ENCODE measurements at regions not wholly inside any gene's neighbourhood (a gene's known extent, or its start where the extent isn't known, plus 50 kb on each side); places are given as distances from the start of the nearest gene placed in this dataset.

DNA sequence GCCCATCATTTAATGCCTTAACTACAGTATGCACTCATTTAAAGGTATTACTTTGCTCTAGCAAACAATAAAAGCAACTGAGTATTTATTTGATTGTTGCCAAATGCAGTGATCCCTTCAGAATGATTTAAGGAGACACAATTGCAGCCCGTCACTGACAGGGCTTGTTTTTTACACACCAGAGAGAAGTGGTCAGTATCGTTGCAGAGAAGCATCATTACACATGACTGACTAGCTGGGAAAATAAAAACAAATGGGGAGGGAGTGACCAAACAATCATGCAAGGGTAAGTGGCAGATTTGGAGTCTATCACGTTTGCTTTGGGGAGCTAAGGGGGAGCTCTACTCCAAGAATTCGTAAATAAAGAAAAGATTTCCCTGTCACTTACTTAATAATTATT lies 1685.3 kb upstream of the TENM3 start:
- Histone ChIP-seq H2BK120ac (ENCODE audit: insufficient read depth, low read length, poor library complexity) (no peak overlapping the region), H3K9ac (ENCODE audit: low read length) (no peak overlapping the region), H4K8ac (ENCODE audit: low read depth, low read length) (no peak overlapping the region), H2BK12ac (ENCODE audit: low read length) (no peak overlapping the region), H3K4me1 (ENCODE audit: control insufficient read depth in 1 of 2, insufficient read depth in 2 of 2, low read length in 2 of 2) (no peaks in the 10 kb centered on the region), H3K36me3 (ENCODE audit: control insufficient read depth in 1 of 2, insufficient read depth in 2 of 2, low read length in 2 of 2) (no peaks in the 10 kb centered on the region), H2BK5ac (ENCODE audit: low read depth, low read length, poor library complexity) (no peak overlapping the region), H4K91ac (ENCODE audit: low read depth, low read length) (no peak overlapping the region), H4K12ac (ENCODE audit: low read depth, low read length) (no peak overlapping the region), H3K79me2 (ENCODE audit: control insufficient read depth, insufficient read depth, low read length, poor library complexity) (no peaks in the 10 kb centered on the region), H3K4ac (ENCODE audit: low read depth, low read length) (no peak overlapping the region), H3K18ac (ENCODE audit: low read length) (no peak overlapping the region), H2AK5ac (ENCODE audit: low read length) (no peak overlapping the region), H3K27ac (ENCODE audit: low read depth, low read length) (no peak overlapping the region), H3K4me2 (ENCODE audit: low read length) (no peak overlapping the region), H3K27me3 (ENCODE audit: insufficient read depth, low read length) (no peaks in the 10 kb centered on the region), H3K79me1 (ENCODE audit: low read length) (no peaks in the 10 kb centered on the region), H2AFZ (ENCODE audit: insufficient read depth, low read length, poor library complexity) (no peak overlapping the region), H3K4me3 (ENCODE audit: low read depth, low read length) (no peak overlapping the region), H3K23ac (ENCODE audit: low read length) (peak overlapping the region; percentile 35), H3K9me3 (ENCODE audit: insufficient read depth, low read depth, low read length) (no peaks in the 10 kb centered on the region), H3K14ac (ENCODE audit: low read length) (no peak overlapping the region)
- no peak for DNase-seq
- WGBS (ENCODE audit: extremely low coverage, insufficient coverage, insufficient read length) = no CpG with 5 or more reads among the region's 4 CpGs

- Histone ChIP-seq H2AFZ (ENCODE audit: insufficient read depth, low read length, poor library complexity) (no peak overlapping the region), H2BK120ac (ENCODE audit: insufficient read depth, low read length, poor library complexity) (no peak overlapping the region), H3K4me2 (ENCODE audit: low read length) (no peak overlapping the region), H2AK5ac (ENCODE audit: low read length) (no peak overlapping the region), H3K9ac (ENCODE audit: low read length) (no peak overlapping the region), H3K79me1 (ENCODE audit: low read length) (no peaks in the 10 kb centered on the region), H4K91ac (ENCODE audit: low read depth, low read length) (no peak overlapping the region), H3K23ac (ENCODE audit: low read length) (no peak overlapping the region), H2BK5ac (ENCODE audit: low read depth, low read length, poor library complexity) (no peak overlapping the region), H3K36me3 (ENCODE audit: control insufficient read depth in 1 of 2, insufficient read depth in 2 of 2, low read length in 2 of 2) (no peaks in the 10 kb centered on the region), H3K79me2 (ENCODE audit: control insufficient read depth, insufficient read depth, low read length, poor library complexity) (no peaks in the 10 kb centered on the region), H2BK12ac (ENCODE audit: low read length) (no peak overlapping the region), H3K27ac (ENCODE audit: low read depth, low read length) (no peak overlapping the region), H3K4ac (ENCODE audit: low read depth, low read length) (no peak overlapping the region), H3K4me1 (ENCODE audit: control insufficient read depth in 1 of 2, insufficient read depth in 2 of 2, low read length in 2 of 2) (no peaks in the 10 kb centered on the region), H3K4me3 (ENCODE audit: low read depth, low read length) (no peak overlapping the region), H3K18ac (ENCODE audit: low read length) (no peak overlapping the region), H3K14ac (ENCODE audit: low read length) (no peak overlapping the region), H3K27me3 (ENCODE audit: insufficient read depth, low read length) (no peaks in the 10 kb centered on the region), H3K9me3 (ENCODE audit: insufficient read depth, low read depth, low read length) (no peaks in the 10 kb centered on the region), H4K12ac (ENCODE audit: low read depth, low read length) (no peak overlapping the region), H4K8ac (ENCODE audit: low read depth, low read length) (no peak overlapping the region)
- WGBS (ENCODE audit: extremely low coverage, insufficient coverage, insufficient read length) = no CpG with 5 or more reads among the region's 7 CpGs
- no peak for DNase-seq
Observed at GRCh38 chr4:180558427-180558826, 1684.8 kb upstream of the TENM3 start.

DNA sequence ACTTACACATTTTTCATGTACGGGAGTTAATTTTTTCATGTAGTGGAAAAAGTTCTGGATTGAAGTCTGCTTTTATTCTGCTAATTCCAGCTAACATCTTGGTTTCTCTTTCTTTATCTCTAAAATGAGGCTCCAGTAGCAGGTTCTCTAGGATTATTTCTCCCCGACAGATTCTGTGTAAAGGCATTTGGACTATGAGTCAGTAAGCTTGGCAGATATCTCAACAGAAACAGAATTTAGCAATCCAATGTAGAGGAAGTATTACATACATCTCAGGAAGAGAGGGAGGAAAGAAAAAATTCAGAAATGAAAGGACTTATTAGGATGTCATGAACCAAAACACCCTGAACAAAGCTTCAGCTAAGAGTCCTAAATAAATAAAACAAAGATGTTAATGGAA lies 1682.3 kb upstream of the TENM3 start:
- Histone ChIP-seq H2AK5ac (ENCODE audit: low read length) (no peak overlapping the region), H3K9me3 (ENCODE audit: insufficient read depth, low read depth, low read length) (peaks cover 3% of the 10 kb centered on the region), H3K4ac (ENCODE audit: low read depth, low read length) (no peak overlapping the region), H4K91ac (ENCODE audit: low read depth, low read length) (no peak overlapping the region), H3K4me3 (ENCODE audit: low read depth, low read length) (no peak overlapping the region), H3K18ac (ENCODE audit: low read length) (no peak overlapping the region), H2BK5ac (ENCODE audit: low read depth, low read length, poor library complexity) (no peak overlapping the region), H3K79me1 (ENCODE audit: low read length) (no peaks in the 10 kb centered on the region), H3K14ac (ENCODE audit: low read length) (no peak overlapping the region), H2AFZ (ENCODE audit: insufficient read depth, low read length, poor library complexity) (no peak overlapping the region), H3K4me1 (ENCODE audit: control insufficient read depth in 1 of 2, insufficient read depth in 2 of 2, low read length in 2 of 2) (no peaks in the 10 kb centered on the region), H3K4me2 (ENCODE audit: low read length) (no peak overlapping the region), H4K12ac (ENCODE audit: low read depth, low read length) (no peak overlapping the region), H4K8ac (ENCODE audit: low read depth, low read length) (no peak overlapping the region), H3K23ac (ENCODE audit: low read length) (no peak overlapping the region), H3K36me3 (ENCODE audit: control insufficient read depth in 1 of 2, insufficient read depth in 2 of 2, low read length in 2 of 2) (no peaks in the 10 kb centered on the region), H2BK120ac (ENCODE audit: insufficient read depth, low read length, poor library complexity) (no peak overlapping the region), H3K9ac (ENCODE audit: low read length) (no peak overlapping the region), H3K79me2 (ENCODE audit: control insufficient read depth, insufficient read depth, low read length, poor library complexity) (no peaks in the 10 kb centered on the region), H3K27ac (ENCODE audit: low read depth, low read length) (no peak overlapping the region), H3K27me3 (ENCODE audit: insufficient read depth, low read length) (no peaks in the 10 kb centered on the region), H2BK12ac (ENCODE audit: low read length) (no peak overlapping the region)
- no peak for DNase-seq
- WGBS (ENCODE audit: extremely low coverage, insufficient coverage, insufficient read length) = no CpG with 5 or more reads among the region's 2 CpGs

- Histone ChIP-seq H4K12ac (ENCODE audit: low read depth, low read length) (no peak overlapping the region), H3K4ac (ENCODE audit: low read depth, low read length) (no peak overlapping the region), H3K27me3 (ENCODE audit: insufficient read depth, low read length) (no peaks in the 10 kb centered on the region), H2AK5ac (ENCODE audit: low read length) (no peak overlapping the region), H3K9me3 (ENCODE audit: insufficient read depth, low read depth, low read length) (peaks cover 11% of the 10 kb centered on the region), H3K18ac (ENCODE audit: low read length) (no peak overlapping the region), H3K36me3 (ENCODE audit: control insufficient read depth in 1 of 2, insufficient read depth in 2 of 2, low read length in 2 of 2) (no peaks in the 10 kb centered on the region), H3K14ac (ENCODE audit: low read length) (no peak overlapping the region), H2BK120ac (ENCODE audit: insufficient read depth, low read length, poor library complexity) (no peak overlapping the region), H3K4me3 (ENCODE audit: low read depth, low read length) (no peak overlapping the region), H2AFZ (ENCODE audit: insufficient read depth, low read length, poor library complexity) (no peak overlapping the region), H2BK12ac (ENCODE audit: low read length) (no peak overlapping the region), H3K9ac (ENCODE audit: low read length) (no peak overlapping the region), H4K8ac (ENCODE audit: low read depth, low read length) (no peak overlapping the region), H3K4me2 (ENCODE audit: low read length) (no peak overlapping the region), H3K27ac (ENCODE audit: low read depth, low read length) (no peak overlapping the region), H3K4me1 (ENCODE audit: control insufficient read depth in 1 of 2, insufficient read depth in 2 of 2, low read length in 2 of 2) (no peaks in the 10 kb centered on the region), H3K79me2 (ENCODE audit: control insufficient read depth, insufficient read depth, low read length, poor library complexity) (no peaks in the 10 kb centered on the region), H4K91ac (ENCODE audit: low read depth, low read length) (no peak overlapping the region), H3K23ac (ENCODE audit: low read length) (no peak overlapping the region), H3K79me1 (ENCODE audit: low read length) (no peaks in the 10 kb centered on the region), H2BK5ac (ENCODE audit: low read depth, low read length, poor library complexity) (no peak overlapping the region)
- no CpG with 5 or more reads among the region's 3 CpGs for WGBS (ENCODE audit: extremely low coverage, insufficient coverage, insufficient read length)
- no peak for DNase-seq
Observed at GRCh38 chr4:180564026-180564425, 1679.2 kb upstream of the TENM3 start.
